ENCODE measurements at regions not wholly inside any gene's neighbourhood (a gene's known extent, or its start where the extent isn't known, plus 50 kb on each side); places are given as distances from the start of the nearest gene placed in this dataset.

- ATAC-seq (no peak), DNase-seq (no peak)
- intact Hi-C loops (cut with DNase I, micrococcal nuclease), result no loop called here
Measured at GRCh38 chr4:123896446-123897071, 500.0 kb downstream of the SPRY1 start.

GRCh38 chr4:123898946-123899666 is 502.5 kb downstream of the SPRY1 start:
- intact Hi-C loops (cut with DNase I, micrococcal nuclease), result no loop called here
- DNase-seq (no peak), ATAC-seq (no peak)

- DNase-seq (no peak), ATAC-seq (no peak)
- intact Hi-C loops (cut with DNase I, micrococcal nuclease), result no loop called here
Measured at GRCh38 chr4:123904882-123905281, 508.3 kb downstream of the SPRY1 start.

- intact Hi-C loops (cut with DNase I, micrococcal nuclease), result no loop called here
- DNase-seq (no peak), ATAC-seq (no peak)
Measured at GRCh38 chr4:123913598-123913997, 517.0 kb downstream of the SPRY1 start.

- no peak for ATAC-seq
- no peak for DNase-seq
- intact Hi-C loops (cut with DNase I, micrococcal nuclease), result no loop called here
Measured at GRCh38 chr4:123916821-123917220, 520.2 kb downstream of the SPRY1 start.

GRCh38 chr4:123919576-123920098 is 523.0 kb downstream of the SPRY1 start:
- DNase-seq (no peak), ATAC-seq (no peak)
- intact Hi-C loops (cut with DNase I, micrococcal nuclease), result no loop called here

- ATAC-seq (no peak), DNase-seq (no peak)
- intact Hi-C loops (cut with DNase I, micrococcal nuclease), result no loop called here
Measured at GRCh38 chr4:123921339-123921738, 524.7 kb downstream of the SPRY1 start.

GRCh38 chr4:123922847-123923246 is 526.3 kb downstream of the SPRY1 start:
- intact Hi-C loops (cut with DNase I, micrococcal nuclease), result no loop called here
- no peak for DNase-seq
- no peak for ATAC-seq

- ATAC-seq (no peak), DNase-seq (no peak)
- intact Hi-C loops (cut with DNase I, micrococcal nuclease), result no loop called here
Measured at GRCh38 chr4:123924536-123924935, 527.9 kb downstream of the SPRY1 start.

GRCh38 chr4:123929565-123929964 is 533.0 kb downstream of the SPRY1 start:
- ATAC-seq (no peak), DNase-seq (no peak)
- intact Hi-C loops (cut with DNase I, micrococcal nuclease), result no loop called here

GRCh38 chr4:123930996-123931395 is 534.4 kb downstream of the SPRY1 start:
- DNase-seq (no peak), ATAC-seq (no peak)
- intact Hi-C loops (cut with DNase I, micrococcal nuclease), result no loop called here

GRCh38 chr4:123934096-123934495 is 537.5 kb downstream of the SPRY1 start:
- intact Hi-C loops (cut with DNase I, micrococcal nuclease), result no loop called here
- DNase-seq, result no peak
- no peak for ATAC-seq

- intact Hi-C loops (cut with DNase I, micrococcal nuclease), result no loop called here
- ATAC-seq (no peak), DNase-seq (no peak)
Measured at GRCh38 chr4:123936621-123937043, 540.0 kb downstream of the SPRY1 start.

- intact Hi-C loops (cut with DNase I, micrococcal nuclease), result no loop called here
- DNase-seq, result no peak
Measured at GRCh38 chr4:123937581-123937980, 541.0 kb downstream of the SPRY1 start.

GRCh38 chr4:123939621-123940020 is 543.0 kb downstream of the SPRY1 start:
- intact Hi-C loops (cut with DNase I, micrococcal nuclease), result no loop called here
- DNase-seq (no peak), ATAC-seq (no peak)

More at GRCh38 chr4:123937581-123937980, 541.0 kb downstream of the SPRY1 start:
- ATAC-seq, result no peak

GRCh38 chr4:123940604-123941003 is 544.0 kb downstream of the SPRY1 start:
- intact Hi-C loops (cut with DNase I, micrococcal nuclease), result no loop called here
- DNase-seq (no peak), ATAC-seq (no peak)

GRCh38 chr4:123941306-123941705 is 544.7 kb downstream of the SPRY1 start:
- intact Hi-C loops (cut with DNase I, micrococcal nuclease), result no loop called here
- no peak for DNase-seq
- no peak for ATAC-seq

- ATAC-seq (no peak), DNase-seq (no peak)
- intact Hi-C loops (cut with DNase I, micrococcal nuclease), result no loop called here
Measured at GRCh38 chr4:123943976-123944375, 547.4 kb downstream of the SPRY1 start.

GRCh38 chr4:123945301-123945700 is 548.7 kb downstream of the SPRY1 start:
- intact Hi-C loops (cut with DNase I, micrococcal nuclease), result no loop called here
- DNase-seq (no peak), ATAC-seq (no peak)

GRCh38 chr4:123950530-123950929 is 553.9 kb downstream of the SPRY1 start:
- ATAC-seq (no peak), DNase-seq (no peak)
- intact Hi-C loops (cut with DNase I, micrococcal nuclease), result no loop called here

Data from left colon (tissue), 2 donors.